HEK293 (cell line): ENCODE measurements at regions not wholly inside any gene's neighbourhood (a gene's known extent, or its start where the extent isn't known, plus 50 kb on each side); places are given as distances from the start of the nearest gene placed in this dataset.

Experiments
- CTCF ChIP-seq: fragments of 450-650 bp; formaldehyde crosslinking; IDR thresholded peaks from 2 replicates; pipeline ENCODE4 v1.5.1; 2016; ENCODE audit warnings: missing biosample characterization, missing genetic modification characterization
- KLF16 ChIP-seq: fragments of 450-650 bp; formaldehyde crosslinking; IDR thresholded peaks from 2 replicates; pipeline ENCODE4 v1.5.1; 2017; ENCODE audit warnings: missing biosample characterization, missing genetic modification characterization
- REST ChIP-seq: fragments of 450-650 bp; formaldehyde crosslinking; IDR thresholded peaks from 2 replicates; pipeline ENCODE4 v1.5.1; 2016; ENCODE audit warnings: missing biosample characterization, missing genetic modification characterization
- ZNF513 ChIP-seq: fragments of 450-650 bp; IDR thresholded peaks from 2 replicates; pipeline ENCODE4 v1.5.1; 2018; ENCODE audit warnings: missing biosample characterization, missing genetic modification characterization

GRCh38 chr10:10734356-10735064, 283.2 kb upstream of the CELF2 start:
- TF ChIP-seq CTCF (tag by site-specific recombination) (no peak), KLF16 (tag by site-specific recombination) (no peak), REST (tag by site-specific recombination) (no peak), ZNF513 (no peak)
